ENCODE measurements at regions not wholly inside any gene's neighbourhood (a gene's known extent, or its start where the extent isn't known, plus 50 kb on each side); places are given as distances from the start of the nearest gene placed in this dataset.

- TF ChIP-seq ARNTL (CRISPR knock-in tag; IDR thresholded peaks at IDR 0.05; ENCODE audit: borderline replicate concordance, low read depth): no peak
- no peak for TF ChIP-seq CSRNP3 (CRISPR knock-in tag; IDR thresholded peaks at IDR 0.05)
- TF ChIP-seq RARB (CRISPR knock-in tag; IDR thresholded peaks at IDR 0.05): no peak
- no peak for TF ChIP-seq TOX (CRISPR knock-in tag; IDR thresholded peaks at IDR 0.05; ENCODE audit: borderline replicate concordance)
- no peak for TF ChIP-seq ZC3H10 (CRISPR knock-in tag; IDR thresholded peaks at IDR 0.05)
- TF ChIP-seq TCF4 (CRISPR knock-in tag; IDR thresholded peaks at IDR 0.05; ENCODE audit: borderline replicate concordance): no peak
- TF ChIP-seq POU6F1 (CRISPR knock-in tag; IDR thresholded peaks at IDR 0.05; ENCODE audit: borderline replicate concordance, low read depth): no peak
- TF ChIP-seq BACH2 (CRISPR knock-in tag; IDR thresholded peaks at IDR 0.05; ENCODE audit: borderline replicate concordance): no peak
- TF ChIP-seq OSR1 (CRISPR knock-in tag; IDR thresholded peaks at IDR 0.05): no peak
- no peak for TF ChIP-seq CSDC2 (CRISPR knock-in tag; IDR thresholded peaks at IDR 0.05)
- no peak for TF ChIP-seq ZNF565 (CRISPR knock-in tag; conservative IDR thresholded peaks at IDR 0.05; ENCODE audit: low read depth)
- TF ChIP-seq ISL1 (CRISPR knock-in tag; IDR thresholded peaks at IDR 0.05): no peak
- TF ChIP-seq ZFP30 (CRISPR knock-in tag; IDR thresholded peaks at IDR 0.05): no peak
- TF ChIP-seq CREB5 (CRISPR knock-in tag; IDR thresholded peaks at IDR 0.05; ENCODE audit: low read depth): no peak
- TF ChIP-seq GLIS3 (CRISPR knock-in tag; IDR thresholded peaks at IDR 0.05): no peak
Measured at GRCh38 chr12:107284692-107285091, 191.3 kb upstream of the CRY1 start.

GRCh38 chr12:107287436-107288413, 194.4 kb upstream of the CRY1 start:
- TF ChIP-seq POU6F1 (CRISPR knock-in tag; IDR thresholded peaks at IDR 0.05; ENCODE audit: borderline replicate concordance, low read depth) (no peak), GLIS3 (CRISPR knock-in tag; IDR thresholded peaks at IDR 0.05) (no peak), ZNF70 (CRISPR knock-in tag; IDR thresholded peaks at IDR 0.05) (no peak), OSR1 (CRISPR knock-in tag; IDR thresholded peaks at IDR 0.05) (no peak), ZFP30 (CRISPR knock-in tag; IDR thresholded peaks at IDR 0.05) (no peak), PATZ1 (CRISPR knock-in tag; IDR thresholded peaks at IDR 0.05; ENCODE audit: borderline replicate concordance) (no peak), ZNF565 (CRISPR knock-in tag; conservative IDR thresholded peaks at IDR 0.05; ENCODE audit: low read depth) (no peak), ZC3H10 (CRISPR knock-in tag; IDR thresholded peaks at IDR 0.05) (no peak), TOX (CRISPR knock-in tag; IDR thresholded peaks at IDR 0.05; ENCODE audit: borderline replicate concordance) (no peak), SNAI2 (CRISPR knock-in tag; IDR thresholded peaks at IDR 0.05) (no peak), CREB5 (CRISPR knock-in tag; IDR thresholded peaks at IDR 0.05; ENCODE audit: low read depth) (no peak), ESRRG (CRISPR knock-in tag; IDR thresholded peaks at IDR 0.05) (no peak), BACH2 (CRISPR knock-in tag; IDR thresholded peaks at IDR 0.05; ENCODE audit: borderline replicate concordance) (no peak), ZFP3 (CRISPR knock-in tag; IDR thresholded peaks at IDR 0.05) (no peak), ARNTL (CRISPR knock-in tag; IDR thresholded peaks at IDR 0.05; ENCODE audit: borderline replicate concordance, low read depth) (no peak)
- ATAC-seq: no peak

More at GRCh38 chr12:107284692-107285091, 191.3 kb upstream of the CRY1 start:
- ATAC-seq: no peak
